Esophagus squamous epithelium (tissue), 5 donors: ENCODE measurements at regions not wholly inside any gene's neighbourhood (a gene's known extent, or its start where the extent isn't known, plus 50 kb on each side); places are given as distances from the start of the nearest gene placed in this dataset.

ENCODE experiments used
- DNase-seq: peaks from one replicate; lab custom pipeline; 2025; lab: John Stamatoyannopoulos, UW
- H3K27ac ChIP-seq, 4 donors: fragments of 200-600 bp; sonication (generic); one replicate each; pipeline ENCODE4 v1.5.1; 2016 to 2019; ENCODE audit warnings: mild to moderate bottlenecking in 1 of 4
- H3K27me3 ChIP-seq, 4 donors: fragments of 200-600 bp; sonication (generic); 1 replicate in 3 of 4; 2 replicates in 1 of 4; pipeline versions ENCODE4 v1.5.1 to v1.6.0; 2017 to 2021; ENCODE audit warnings: antibody characterized with exemption in 1 of 4
- H3K36me3 ChIP-seq, 3 donors: fragments of 200-600 bp; sonication (generic); one replicate each; pipeline ENCODE4 v1.5.1; 2016 to 2019
- H3K4me1 ChIP-seq, 3 donors: fragments of 200-600 bp; sonication (generic); one replicate each; pipeline ENCODE4 v1.5.1; 2017 to 2019
- H3K4me3 ChIP-seq, 4 donors: fragments of 200-600 bp; sonication (generic); 1 replicate in 3 of 4; 2 replicates in 1 of 4; pipeline ENCODE4 v1.5.1; 2016 to 2019; ENCODE audit warnings: mild to moderate bottlenecking in 2 of 4, moderate library complexity in 1 of 4
- H3K9me3 ChIP-seq, 3 donors: fragments of 200-600 bp; sonication (generic); one replicate each; pipeline ENCODE4 v1.5.1; 2016 to 2019
- POLR2A ChIP-seq, 4 donors: fragments of 450-650 bp; IDR thresholded peaks; one replicate each; pipeline ENCODE4 v1.6.1; 2017; ENCODE audit warnings: antibody characterized with exemption in 4 of 4, mild to moderate bottlenecking in 4 of 4, moderate library complexity in 3 of 4
- WGBS, 2 donors: methylation state at CpG; one replicate each; pipeline ENCODE4 v1.1.5; 2018; 5-methylcytosine and 5-hydroxymethylcytosine counted together
- intact Hi-C: fragments of 100-400 bp; cut with DNase I; formaldehyde crosslinking; loops from one replicate; pipeline ENCODE4 v1.15.0; 2022
- TF ChIP-seq, protein P1 (sequence below), 6 experiments: fragments of 450-650 bp in 4 of 6; fragments of 200-600 bp in 2 of 6; sonication (generic) in 2 of 6; IDR thresholded peaks; one replicate each; pipeline ENCODE4 v1.5.1; 2016 to 2019; ENCODE audit warnings: antibody characterized with exemption in 6 of 6, mild to moderate bottlenecking in 4 of 6, moderate library complexity in 4 of 6
- donor health status: DM: yes; HTN: yes; CAD: no.

DNA sequence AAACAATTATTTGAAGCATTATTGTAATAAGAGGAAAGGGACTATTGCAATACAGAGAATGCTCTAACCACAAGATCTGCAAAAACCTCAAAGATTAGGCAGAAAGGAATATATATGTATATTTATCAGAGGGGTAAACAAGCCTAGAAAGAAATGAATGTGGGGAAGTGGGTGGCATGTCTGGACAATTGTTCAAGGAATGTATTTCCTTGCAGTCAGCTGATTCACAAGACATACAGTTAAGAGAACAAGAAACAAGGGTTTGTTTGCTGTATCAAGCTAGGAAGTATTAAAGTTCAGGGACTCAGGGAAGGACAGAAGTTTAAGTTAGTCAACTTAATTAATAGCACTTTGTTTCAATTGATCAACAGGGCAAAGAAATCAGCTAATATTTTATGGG lies 514.7 kb downstream of the CENPC start:
- no peak overlapping the region for H3K4me3 ChIP-seq
- no peaks in the 10 kb centered on the region for H3K4me1 ChIP-seq
- H3K27me3 ChIP-seq, result no peaks in the 10 kb centered on the region
- no peak for DNase-seq
- H3K27ac ChIP-seq, result no peak overlapping the region
- TF ChIP-seq, protein P1, sequence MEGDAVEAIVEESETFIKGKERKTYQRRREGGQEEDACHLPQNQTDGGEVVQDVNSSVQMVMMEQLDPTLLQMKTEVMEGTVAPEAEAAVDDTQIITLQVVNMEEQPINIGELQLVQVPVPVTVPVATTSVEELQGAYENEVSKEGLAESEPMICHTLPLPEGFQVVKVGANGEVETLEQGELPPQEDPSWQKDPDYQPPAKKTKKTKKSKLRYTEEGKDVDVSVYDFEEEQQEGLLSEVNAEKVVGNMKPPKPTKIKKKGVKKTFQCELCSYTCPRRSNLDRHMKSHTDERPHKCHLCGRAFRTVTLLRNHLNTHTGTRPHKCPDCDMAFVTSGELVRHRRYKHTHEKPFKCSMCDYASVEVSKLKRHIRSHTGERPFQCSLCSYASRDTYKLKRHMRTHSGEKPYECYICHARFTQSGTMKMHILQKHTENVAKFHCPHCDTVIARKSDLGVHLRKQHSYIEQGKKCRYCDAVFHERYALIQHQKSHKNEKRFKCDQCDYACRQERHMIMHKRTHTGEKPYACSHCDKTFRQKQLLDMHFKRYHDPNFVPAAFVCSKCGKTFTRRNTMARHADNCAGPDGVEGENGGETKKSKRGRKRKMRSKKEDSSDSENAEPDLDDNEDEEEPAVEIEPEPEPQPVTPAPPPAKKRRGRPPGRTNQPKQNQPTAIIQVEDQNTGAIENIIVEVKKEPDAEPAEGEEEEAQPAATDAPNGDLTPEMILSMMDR (IDR thresholded peaks at IDR 0.05), result no peak
- TF ChIP-seq POLR2A (IDR thresholded peaks at IDR 0.05), result no peak
- H3K9me3 ChIP-seq, result no peaks in the 10 kb centered on the region
- no peaks in the 10 kb centered on the region for H3K36me3 ChIP-seq
- intact Hi-C loops, result no loop called here

DNA sequence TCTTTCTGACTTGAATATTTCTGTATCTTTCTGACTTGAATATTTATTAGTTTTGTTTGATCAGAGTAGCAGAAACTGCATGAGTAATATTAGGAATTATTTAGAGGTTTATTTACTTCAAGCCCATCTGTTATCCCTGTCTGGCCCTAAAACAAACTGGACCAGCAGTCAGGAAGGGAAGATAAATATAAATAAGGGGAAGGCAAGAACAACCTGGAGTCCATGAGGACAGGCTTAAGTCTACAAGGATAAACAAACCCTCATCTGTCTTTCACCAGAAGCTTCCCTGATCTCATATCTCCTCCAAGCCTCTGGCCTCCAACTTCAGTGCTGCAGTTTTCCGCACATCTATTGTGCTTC lies 524.9 kb downstream of the CENPC start:
- H3K4me3 ChIP-seq, result no peak overlapping the region
- intact Hi-C loops, result no loop called here
- no peak overlapping the region for H3K27ac ChIP-seq
- peaks cover 0 to 9% (median 2%) of the 10 kb centered on the region in 3 donors for H3K9me3 ChIP-seq
- TF ChIP-seq POLR2A (IDR thresholded peaks at IDR 0.05), result no peak
- TF ChIP-seq, protein P1 (IDR thresholded peaks at IDR 0.05), result no peak
- H3K27me3 ChIP-seq, result no peaks in the 10 kb centered on the region
- DNase-seq, result no peak
- WGBS, 2 donors, result 77 to 94% methylated on average over 1 of the region's 1 CpG
- no peaks in the 10 kb centered on the region for H3K36me3 ChIP-seq
- no peaks in the 10 kb centered on the region for H3K4me1 ChIP-seq

DNA sequence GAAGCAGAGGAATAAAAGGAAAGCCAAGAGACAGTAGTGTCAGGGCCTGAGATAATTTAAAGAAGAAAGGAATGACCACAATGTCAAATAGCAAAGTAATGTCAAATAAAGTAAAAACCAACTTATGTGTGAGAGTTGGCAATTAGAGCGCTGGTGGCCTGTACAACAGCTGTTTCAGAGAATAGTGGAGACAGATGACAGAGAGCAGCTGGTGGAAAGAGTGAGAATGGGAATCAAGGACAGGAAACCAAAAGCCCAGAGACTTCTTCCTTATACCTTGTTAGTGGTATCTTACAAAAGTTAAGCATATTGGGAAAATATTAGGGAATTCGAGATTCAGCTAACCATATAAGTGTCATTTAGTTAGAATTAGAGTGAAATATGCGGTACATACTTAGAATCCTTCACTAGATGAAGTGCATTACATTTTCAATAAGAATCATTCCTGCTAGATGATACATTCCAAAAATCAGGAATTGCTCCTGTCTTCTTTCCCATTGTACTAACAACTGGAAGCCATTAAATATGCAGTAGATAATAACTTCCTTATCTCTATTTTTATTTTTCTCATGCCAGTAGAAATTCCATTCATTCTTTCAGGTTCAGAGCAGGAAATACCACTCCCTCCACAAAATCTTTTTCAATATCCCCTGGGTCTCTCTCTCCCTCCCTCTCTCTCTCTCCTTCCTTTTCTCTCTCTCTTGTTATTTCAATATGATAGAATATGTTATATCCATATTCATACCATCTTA lies 525.4 kb downstream of the CENPC start:
- H3K4me3 ChIP-seq, result no peak overlapping the region
- WGBS, 2 donors, result 61 to 63% methylated on average over 3 of the region's 3 CpGs
- no peaks in the 10 kb centered on the region for H3K36me3 ChIP-seq
- H3K27ac ChIP-seq, result no peak overlapping the region
- no peaks in the 10 kb centered on the region for H3K4me1 ChIP-seq
- H3K27me3 ChIP-seq, result no peaks in the 10 kb centered on the region
- DNase-seq, result no peak
- intact Hi-C loops, result no loop called here
- TF ChIP-seq, protein P1 (IDR thresholded peaks at IDR 0.05), result no peak
- TF ChIP-seq POLR2A (IDR thresholded peaks at IDR 0.05), result no peak
- H3K9me3 ChIP-seq, result peaks cover 0 to 9% (median 2%) of the 10 kb centered on the region in 3 donors

DNA sequence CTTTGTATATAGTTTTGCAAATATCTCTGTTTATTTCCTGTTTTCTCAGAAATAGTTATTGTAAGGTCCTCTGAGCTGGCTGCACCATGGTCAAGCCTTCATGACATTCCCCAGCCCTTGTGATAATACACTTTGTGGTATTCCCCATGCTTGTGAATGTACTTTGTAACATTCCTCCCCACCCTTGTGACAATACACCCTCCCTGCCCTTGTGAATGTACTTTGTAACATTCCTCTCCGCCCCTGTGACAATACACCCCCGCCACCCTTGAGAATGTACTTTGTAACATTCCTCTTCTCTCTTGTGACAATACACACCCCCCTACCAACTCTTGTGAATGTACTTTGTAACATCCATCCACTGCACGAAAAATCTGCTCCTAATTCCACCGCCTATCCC lies 530.7 kb downstream of the CENPC start:
- Histone ChIP-seq H3K4me3 (no peak overlapping the region), H3K4me1 (no peaks in the 10 kb centered on the region), H3K36me3 (no peaks in the 10 kb centered on the region), H3K9me3 (peaks cover 0 to 9% (median 2%) of the 10 kb centered on the region in 3 donors), H3K27me3 (no peaks in the 10 kb centered on the region), H3K27ac (no peak overlapping the region)
- DNase-seq, result no peak
- no peak for TF ChIP-seq POLR2A (IDR thresholded peaks at IDR 0.05)
- TF ChIP-seq, protein P1 (IDR thresholded peaks at IDR 0.05), result no peak
- intact Hi-C loops, result no loop called here
- 74 to 80% methylated on average over 4 of the region's 4 CpGs for WGBS, 2 donors

DNA sequence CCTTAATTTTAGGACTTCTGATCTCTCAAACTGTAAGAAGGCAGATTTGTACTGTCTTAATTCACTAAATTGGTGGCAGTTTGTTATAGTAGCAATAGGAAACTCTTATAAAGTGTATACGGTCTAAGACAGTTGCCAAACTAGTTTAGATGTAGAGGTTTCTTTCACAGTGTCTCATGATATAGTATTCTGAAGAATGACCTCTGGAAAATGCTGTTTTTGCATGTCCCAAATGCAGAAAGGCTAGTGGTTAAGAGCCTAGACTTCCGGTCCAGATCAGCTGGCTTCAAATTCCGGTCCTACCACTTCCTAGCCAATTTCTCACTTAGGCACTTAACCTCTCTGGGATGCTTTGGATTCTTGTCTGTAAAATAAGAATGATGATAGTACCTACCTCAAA lies 538.5 kb downstream of the CENPC start:
- Histone ChIP-seq H3K27ac (no peak overlapping the region), H3K27me3 (no peaks in the 10 kb centered on the region), H3K4me1 (no peaks in the 10 kb centered on the region), H3K9me3 (no peaks in the 10 kb centered on the region), H3K36me3 (no peaks in the 10 kb centered on the region), H3K4me3 (no peak overlapping the region)
- TF ChIP-seq, protein P1 (IDR thresholded peaks at IDR 0.05), result no peak
- TF ChIP-seq POLR2A (IDR thresholded peaks at IDR 0.05), result no peak
- intact Hi-C loops, result no loop called here
- no peak for DNase-seq
- 62 to 69% methylated on average over 3 of the region's 3 CpGs for WGBS, 2 donors
